HG03575 (cell line): ENCODE measurements at regions not wholly inside any gene's neighbourhood (a gene's known extent, or its start where the extent isn't known, plus 50 kb on each side); places are given as distances from the start of the nearest gene placed in this dataset.

Experiments used
- ATAC-seq: cut with Tn5 transposase; IDR thresholded peaks from one replicate; pipeline ENCODE4 v1.9.1; 2021; ENCODE audit not compliant: unreplicated experiment, insufficient number of reproducible peaks, low FRiP score; ENCODE audit errors: extremely low read depth

DNA sequence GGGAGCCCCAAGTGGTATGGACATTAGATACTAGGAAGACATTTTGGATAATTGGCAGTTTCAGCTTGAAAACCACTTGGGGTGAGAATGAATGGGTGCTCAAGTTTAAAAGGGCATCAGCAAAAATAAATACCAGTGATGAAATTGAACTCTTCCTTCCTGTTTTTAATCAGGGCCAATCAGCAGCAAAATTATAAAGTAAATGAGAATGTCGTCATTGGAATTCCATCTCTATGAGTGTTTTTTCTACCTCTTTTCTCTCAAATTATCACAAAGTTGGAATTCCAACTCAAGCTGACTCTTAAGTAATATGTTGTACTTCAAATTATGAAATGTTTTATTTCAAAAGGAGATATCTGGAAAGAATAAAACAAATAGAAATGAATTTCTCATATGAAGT, 730.6 kb downstream of the METTL15 start:
- ATAC-seq, result no peak

DNA sequence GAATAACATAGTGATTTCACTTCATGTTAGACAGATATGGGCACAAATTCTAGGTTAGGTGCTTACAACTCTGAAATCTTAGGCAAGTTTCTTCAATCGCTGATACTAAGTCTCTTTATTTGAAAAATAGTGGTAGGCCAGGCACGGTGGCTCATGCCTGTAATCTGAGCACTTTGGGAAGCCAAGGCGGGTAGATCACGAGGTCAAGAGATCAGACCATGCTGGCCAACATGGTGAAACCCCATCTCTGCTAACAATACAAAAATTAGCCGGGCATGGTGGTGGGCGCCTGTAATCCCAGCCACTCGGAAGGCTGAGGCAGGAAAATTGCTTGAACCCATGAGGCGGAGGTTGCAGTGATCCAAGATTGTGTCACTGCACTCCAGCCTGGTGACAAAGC, 729.4 kb downstream of the METTL15 start:
- no peak for ATAC-seq

DNA sequence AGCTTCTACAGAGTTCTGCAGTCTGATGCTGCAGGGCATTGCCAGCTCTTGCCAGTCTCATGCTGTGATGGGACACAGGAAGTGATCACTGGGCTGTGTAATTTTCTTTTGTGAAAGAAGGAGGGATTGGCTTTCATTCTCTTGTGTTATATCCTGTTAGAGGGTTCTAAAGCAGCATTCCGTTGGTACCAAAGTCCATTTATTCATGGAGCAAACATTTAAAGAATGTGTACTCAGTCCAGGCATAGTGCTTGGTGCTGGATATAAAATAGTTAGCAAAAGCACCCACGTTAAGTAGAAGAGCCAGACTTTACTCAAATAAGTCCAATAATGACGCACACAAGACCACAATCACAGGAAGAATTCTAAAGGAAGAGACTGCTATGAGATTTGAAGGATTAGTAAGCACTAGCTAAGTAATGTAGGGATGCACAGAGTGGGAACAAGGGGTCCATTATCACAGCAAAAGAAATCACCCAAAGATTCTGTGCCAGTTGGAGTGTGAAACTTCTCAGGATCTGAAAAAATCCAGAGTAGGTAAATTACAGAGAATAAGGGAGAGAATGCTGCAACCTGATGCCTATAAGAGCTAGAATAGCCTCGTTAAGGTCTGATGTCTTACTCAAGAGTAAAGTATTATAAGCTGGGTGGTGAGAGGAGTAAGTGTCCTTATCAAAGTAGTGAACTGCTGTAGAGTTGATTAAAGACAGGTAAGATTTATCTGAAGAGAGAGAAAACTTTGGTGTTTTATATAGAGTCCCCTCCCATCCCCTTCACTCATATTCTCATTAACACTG, 728.3 kb downstream of the METTL15 start:
- no peak for ATAC-seq

GRCh38 chr11:28835790-28836189, 727.6 kb downstream of the METTL15 start:
- no peak for ATAC-seq

GRCh38 chr11:28835317-28835716, 727.1 kb downstream of the METTL15 start:
- no peak for ATAC-seq

DNA sequence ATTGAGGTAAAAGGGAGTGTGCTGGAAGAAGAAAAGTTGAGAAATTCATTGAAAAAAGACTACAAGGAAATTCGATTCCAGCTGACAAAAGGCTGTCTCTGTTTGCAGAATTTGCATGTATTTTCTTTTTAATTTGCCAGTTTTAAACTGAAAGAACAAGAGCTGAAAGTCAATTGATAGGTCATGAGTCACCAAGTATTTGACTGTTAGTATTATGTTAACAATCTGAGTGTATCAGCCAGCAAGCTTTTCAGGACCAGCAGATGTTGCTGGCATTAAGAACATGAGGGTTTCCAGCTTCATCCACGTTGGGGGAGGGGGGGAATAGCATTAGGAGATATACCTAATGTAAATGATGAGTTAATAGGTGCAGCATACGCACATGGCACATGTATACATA, 726.7 kb downstream of the METTL15 start:
- ATAC-seq, result no peak

GRCh38 chr11:28833670-28834069, 725.5 kb downstream of the METTL15 start:
- ATAC-seq, result no peak

- ATAC-seq, result no peak
Observed at GRCh38 chr11:28833169-28833568, 725.0 kb downstream of the METTL15 start.

DNA sequence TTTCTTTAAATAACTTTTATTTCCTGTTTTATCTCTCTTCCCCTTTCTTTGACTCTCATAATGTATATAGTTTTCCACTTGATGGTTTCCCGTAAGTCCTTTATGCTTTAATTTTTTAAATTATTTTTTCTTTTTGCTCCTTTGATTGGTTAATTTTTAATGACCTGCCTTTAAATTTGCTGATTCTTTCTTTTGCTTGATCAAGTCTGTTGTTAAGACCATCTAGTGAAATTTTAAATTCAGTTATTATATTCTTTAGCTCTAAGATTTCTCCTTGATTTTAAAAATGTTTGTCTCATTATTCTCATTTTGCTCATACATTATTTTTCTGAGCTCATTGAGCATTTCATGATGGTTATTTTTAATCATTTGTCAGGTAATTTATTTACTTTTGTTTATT, 718.6 kb downstream of the METTL15 start:
- ATAC-seq, result no peak

GRCh38 chr11:28822576-28822975, 714.4 kb downstream of the METTL15 start:
- no peak for ATAC-seq

DNA sequence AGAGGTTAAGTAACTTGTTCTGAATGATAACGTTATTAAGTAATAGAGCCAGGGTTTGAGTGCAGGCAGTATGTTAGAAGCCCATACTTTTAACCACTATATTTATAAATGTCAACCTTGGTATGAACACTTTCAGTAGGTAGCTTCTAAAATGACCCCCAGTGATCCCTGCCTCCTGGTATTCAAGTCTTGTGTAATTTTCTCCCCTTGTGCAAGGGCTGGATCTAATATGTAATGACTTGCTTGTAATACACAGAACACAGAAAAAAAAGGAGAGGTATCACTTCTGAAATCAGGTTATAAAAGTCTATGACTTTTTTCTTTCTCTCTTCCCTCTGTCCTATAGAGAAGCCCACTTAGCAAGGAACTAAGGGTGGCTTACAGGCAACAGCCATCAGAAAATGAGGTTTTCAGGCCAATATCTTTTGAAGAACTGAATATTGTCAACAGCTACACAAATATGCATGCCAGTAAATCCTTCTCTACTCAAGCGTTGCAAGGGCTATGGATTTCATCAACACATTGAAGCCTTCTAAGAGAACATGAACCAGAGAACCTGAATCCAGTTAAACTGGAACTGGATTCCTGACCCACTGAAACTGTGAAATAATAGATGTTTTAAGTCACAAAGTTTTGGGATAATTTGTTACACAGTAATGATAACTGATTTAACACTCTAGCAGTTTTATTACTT, 712.3 kb downstream of the METTL15 start:
- no peak for ATAC-seq

GRCh38 chr11:28819741-28820140, 711.6 kb downstream of the METTL15 start:
- no peak for ATAC-seq

DNA sequence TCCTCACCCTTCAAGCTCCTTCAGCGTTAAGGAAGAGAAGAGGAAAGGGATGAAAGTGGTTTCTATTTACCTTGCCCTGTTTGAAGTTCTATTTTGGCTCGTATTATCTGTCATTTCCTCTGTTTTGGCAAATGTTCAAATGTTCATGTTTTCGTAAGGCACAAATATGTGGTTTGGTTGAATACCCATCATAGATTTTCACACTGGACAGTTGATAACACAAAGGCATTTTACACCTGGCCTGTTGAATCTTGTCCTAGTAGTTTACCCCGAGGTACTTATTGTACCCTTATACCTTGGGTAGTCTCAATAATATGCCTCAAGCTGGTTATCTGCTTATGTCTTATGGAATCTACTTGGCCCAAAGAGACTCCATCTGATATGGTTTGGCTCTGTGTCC, 706.9 kb downstream of the METTL15 start:
- no peak for ATAC-seq

DNA sequence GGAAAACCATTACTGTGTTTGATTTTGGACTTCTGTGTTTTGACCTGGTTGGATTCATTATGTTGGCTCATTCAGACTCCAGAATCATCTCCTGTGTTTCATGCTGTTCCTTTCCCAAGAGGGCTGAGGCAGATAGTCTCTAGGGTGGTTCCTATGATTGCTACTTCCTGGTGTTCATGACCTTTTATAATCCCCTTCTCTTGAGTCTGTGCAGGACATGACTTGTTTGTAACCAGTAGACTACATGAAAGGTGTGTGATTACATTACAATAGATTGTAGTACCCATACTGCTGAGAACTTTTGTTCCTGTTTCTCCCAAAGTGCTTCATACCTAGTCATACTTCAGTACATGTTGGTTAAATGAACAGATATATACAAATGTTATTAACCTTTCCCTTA, 700.6 kb downstream of the METTL15 start:
- no peak for ATAC-seq

DNA sequence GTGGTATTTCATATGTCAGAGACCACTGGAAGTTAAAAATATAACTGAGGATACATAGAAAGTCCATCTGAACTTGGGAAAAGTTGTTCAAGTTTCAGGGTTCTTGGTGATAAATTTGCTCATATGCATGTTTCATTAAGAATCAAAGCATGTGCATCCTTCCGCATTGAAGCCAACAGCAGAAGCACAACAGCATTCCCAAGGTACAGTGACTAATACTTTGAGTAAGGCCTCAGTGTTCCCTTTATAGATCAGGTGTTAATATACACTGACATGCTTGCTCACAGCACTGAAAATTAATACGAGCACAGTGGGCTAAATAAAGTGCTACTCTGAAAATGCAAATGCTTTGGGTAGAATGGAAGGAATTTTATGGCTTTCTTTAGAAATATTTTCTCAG, 691.1 kb downstream of the METTL15 start:
- no peak for ATAC-seq

GRCh38 chr11:28798286-28798685, 690.1 kb downstream of the METTL15 start:
- no peak for ATAC-seq

GRCh38 chr11:28797536-28797935, 689.3 kb downstream of the METTL15 start:
- ATAC-seq, result no peak

GRCh38 chr11:28794405-28794804, 686.2 kb downstream of the METTL15 start:
- no peak for ATAC-seq

DNA sequence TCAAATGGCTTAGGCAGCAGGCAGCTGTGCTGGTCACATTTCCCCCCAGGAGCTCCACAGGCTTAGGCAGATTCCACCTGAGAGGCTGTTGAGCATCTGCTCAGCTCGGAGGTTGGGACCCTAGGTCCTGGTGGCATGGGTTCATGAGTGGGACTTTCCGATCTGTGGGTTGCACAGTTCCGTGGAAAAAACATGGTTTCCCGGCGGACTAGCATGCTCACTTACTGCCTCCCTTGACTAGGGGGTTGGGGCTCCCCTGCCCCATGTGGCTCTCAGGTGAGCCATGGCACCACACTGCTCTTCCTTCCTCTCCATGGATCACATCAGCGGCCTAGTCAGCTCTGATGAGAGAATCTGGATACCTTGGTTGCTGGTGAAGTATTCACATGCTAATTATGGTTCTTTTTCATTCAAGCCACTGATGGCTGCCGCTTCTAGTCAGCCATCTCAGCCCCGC, 685.1 kb downstream of the METTL15 start:
- no peak for ATAC-seq

- ATAC-seq, result no peak
Observed at GRCh38 chr11:28792856-28793255, 684.7 kb downstream of the METTL15 start.
